IPS DF 4.7 (cell line): ENCODE measurements at regions not wholly inside any gene's neighbourhood (a gene's known extent, or its start where the extent isn't known, plus 50 kb on each side); places are given as distances from the start of the nearest gene placed in this dataset.
A peak's percentile ranks its signal among the peaks of the same experiment; 100 is the strongest.

Experiments
- DNase-seq: peaks from one replicate; pipeline ENCODE4 v3.0.0-alpha.2; 2013; ENCODE audit warnings: low spot score; ENCODE audit errors: extremely low read depth

DNA sequence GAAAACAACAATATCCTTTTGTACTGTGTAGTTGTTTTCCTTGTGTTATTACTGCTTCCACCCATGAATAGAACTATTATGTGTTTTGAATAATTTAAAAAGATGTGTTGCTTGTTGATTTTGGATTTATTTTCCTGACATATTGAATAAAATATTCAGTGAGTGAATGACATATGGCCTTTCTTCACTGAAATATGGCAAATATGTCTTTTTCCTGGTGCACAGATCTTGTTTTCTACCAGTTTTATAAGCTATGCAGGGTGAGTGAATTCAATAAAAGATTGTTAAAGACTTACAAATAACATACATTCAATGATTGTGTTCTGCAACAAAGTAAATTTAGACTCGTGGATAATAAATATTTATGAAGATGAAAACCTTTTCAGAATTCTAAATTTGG is 1216.3 kb upstream of the ADGRL3 start:
- DNase-seq, result no peak

DNA sequence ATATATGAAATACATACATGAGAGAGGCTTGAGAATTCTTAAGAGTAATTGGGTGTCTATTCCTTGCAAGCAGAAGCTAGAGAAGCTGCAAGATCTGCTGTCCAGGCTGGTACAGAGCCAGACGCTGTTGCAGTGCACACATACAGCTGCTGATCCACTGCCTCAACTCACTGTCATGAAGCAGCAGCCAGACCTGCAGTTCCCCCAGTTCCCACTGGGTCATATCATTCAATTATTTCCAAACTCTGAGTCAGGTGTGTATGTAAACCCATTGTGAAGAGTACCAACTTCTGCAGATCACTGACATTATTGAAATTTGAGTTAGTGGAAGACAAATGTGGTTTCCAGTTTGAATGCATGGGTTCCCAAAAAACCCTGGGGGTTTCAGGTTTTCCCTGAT is 1212.8 kb upstream of the ADGRL3 start:
- no peak for DNase-seq

DNA sequence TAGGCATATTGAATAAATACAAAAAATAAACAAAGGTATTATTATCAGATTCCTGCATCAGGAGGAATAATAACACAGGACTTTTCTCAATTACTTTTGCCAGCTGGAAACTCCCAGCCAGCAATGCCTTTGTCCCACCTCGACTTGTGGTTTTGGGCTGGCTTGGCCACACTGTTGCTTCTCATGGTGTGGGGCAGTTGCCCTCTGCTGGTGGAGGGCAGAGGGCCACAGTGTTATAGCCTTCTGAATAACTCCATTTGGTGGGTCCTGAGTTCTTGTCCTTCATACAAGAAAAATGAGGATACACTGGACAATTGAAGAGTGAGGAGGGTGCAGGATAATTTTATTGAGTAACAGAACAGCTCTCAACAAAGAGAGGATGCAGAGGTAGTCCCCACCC is 1206.0 kb upstream of the ADGRL3 start:
- peak; percentile 7 for DNase-seq

DNA sequence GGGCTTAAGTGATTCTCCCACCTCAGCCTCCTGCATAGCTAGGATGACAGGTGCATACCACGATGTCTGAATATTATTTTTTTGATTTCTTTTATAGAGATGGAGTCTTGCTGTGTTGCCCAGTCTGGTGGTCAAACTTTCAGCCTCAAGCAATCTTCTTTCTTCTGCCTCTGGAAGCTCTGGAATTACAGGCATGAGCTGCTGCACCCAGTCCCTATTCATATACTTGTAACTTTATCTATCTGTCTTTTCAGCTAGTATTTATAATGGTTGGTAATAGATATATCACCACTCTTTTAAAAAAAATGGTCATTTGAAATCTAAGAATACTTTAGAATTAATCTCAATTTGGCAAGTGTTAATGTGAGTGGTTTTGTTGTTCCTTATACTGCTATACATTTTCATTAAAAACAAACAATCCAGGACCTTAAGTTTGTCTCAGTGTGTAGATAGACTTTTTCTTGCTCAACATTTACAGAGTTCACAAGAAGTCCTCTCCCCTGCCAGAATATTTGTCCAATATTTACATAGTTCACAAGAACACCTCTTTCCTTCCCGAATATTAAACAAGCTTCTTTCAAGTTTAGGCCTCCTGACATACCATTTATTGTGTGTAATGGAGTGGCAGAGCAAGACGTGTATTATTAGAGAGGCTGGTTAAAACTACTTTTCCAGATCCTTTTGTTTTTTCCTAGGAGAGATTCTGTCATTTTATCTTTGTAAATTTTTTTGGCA is 1197.4 kb upstream of the ADGRL3 start:
- no peak for DNase-seq

DNA sequence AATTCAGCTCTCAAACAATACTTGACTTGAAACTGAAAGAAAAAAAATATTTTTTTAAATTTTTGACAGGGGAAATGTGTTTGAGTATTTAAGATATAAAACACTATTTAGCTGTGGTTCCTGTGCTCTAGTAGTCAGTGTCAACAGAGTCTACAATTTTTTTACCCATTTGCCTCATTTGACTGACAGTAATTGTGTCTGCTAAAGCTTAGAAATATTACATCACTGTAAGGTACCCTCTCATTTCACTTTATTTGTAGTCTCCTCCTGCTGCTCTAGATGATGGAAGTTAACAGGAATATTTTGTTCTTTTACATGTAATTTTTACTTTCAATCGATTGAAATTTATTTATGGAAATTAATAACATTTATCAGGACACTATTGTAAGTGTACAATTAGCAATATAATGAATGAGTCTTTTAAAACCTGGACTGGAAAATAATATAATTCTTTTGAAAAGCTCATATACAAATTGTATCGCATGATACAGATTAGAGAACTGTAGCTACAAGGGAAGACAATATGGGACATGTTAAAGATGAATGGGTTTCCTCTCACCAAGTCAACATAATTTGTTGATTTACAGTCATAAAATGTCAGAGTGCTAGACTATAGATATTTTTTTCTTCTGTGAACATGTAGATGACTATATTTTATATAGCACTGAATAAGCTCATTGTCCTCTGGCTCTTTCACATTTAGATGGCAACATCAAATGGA is 1186.5 kb upstream of the ADGRL3 start:
- DNase-seq, result no peak

DNA sequence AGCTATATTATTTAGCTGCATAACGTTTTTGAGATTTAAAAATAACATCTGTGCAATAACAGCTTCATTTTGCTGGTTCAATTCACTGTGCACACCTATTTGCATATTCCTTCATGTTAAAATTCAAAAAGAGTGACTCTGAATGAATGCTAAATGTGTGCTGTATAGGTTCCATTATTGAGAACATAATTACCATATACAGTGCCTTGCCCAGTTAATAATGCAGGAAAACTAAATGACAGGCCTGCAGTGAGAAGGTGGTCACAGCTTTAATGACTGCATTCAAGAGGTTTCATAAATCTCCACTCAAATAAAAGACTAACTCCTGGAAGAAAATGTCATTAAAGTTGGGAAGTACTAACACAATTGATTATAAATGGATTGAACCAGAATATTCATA is 1183.2 kb upstream of the ADGRL3 start:
- no peak for DNase-seq

DNA sequence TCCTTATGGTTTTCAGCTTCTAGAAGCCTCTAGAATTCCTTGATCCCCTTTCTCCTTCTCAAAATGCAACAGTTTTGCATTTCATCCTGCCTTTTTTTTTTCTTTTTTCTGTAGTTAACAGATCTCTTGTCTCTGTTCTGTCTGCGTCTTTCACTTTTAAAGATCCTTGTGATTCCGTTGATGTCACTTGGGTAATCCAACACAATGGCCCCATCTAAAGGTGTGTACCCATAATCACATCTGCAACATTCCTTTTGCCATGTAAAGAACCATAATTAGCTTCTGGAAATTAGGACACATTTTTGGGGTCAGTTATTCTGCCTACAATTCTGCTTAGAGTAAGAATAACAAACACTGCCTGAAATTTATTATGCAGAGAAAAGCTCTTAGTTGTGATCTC is 1180.9 kb upstream of the ADGRL3 start:
- peak; percentile 2 for DNase-seq

DNA sequence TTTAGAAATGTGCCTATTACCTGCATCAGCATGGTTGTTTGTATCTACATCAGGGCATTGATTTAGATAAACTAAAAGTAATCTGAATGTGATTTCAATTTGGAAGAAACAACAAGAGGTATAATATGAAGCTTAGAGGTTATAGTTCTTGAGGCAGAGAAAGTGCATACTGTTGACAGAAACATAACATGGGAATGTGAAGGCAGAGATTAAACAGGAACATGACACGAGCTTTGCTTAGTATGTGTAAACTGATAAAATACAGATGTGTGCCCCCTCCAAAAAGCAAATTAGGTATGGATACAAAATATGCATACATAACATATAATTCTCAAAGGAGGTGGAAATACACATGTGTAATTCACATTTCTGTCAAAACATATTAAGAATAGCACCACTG is 1180.2 kb upstream of the ADGRL3 start:
- no peak for DNase-seq

DNA sequence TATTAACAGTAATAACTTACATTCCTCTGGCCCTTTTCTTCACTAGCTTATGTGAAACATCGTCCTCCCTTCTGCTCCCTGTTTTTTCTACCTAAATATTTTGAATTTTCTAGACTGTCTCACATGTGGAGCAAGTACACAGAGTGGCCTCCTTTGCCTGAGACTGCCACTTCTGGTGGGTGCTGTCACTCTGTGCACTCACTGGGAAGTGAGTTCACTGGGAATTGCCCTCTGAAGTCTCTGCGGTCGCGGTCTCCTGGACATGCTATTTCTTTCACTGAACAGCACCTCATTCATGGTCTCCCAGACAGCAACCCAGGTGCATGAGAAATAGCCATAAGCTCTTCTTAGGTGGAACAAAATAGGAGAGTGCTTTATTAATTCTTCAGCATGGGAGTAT is 1179.7 kb upstream of the ADGRL3 start:
- no peak for DNase-seq

DNA sequence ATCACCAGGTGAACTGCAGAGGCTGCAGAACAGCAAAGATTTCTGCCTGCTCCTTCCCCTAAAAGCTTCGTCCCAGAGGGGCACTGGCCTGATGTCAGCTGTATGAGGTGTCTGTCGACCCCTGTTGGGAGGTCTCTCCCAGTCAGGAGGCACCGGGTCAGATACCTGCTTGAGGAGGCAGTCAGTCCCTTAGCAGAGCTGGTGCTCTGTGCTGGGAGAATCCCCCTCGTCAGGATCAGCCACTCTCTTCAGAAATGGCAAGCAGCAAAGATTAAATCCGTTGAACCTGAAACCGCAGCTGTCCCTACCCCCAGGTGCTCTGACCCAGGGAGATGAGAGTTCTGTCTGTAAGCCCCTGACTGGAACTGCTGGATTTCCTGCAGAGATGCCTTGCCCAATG is 1166.3 kb upstream of the ADGRL3 start:
- no peak for DNase-seq

DNA sequence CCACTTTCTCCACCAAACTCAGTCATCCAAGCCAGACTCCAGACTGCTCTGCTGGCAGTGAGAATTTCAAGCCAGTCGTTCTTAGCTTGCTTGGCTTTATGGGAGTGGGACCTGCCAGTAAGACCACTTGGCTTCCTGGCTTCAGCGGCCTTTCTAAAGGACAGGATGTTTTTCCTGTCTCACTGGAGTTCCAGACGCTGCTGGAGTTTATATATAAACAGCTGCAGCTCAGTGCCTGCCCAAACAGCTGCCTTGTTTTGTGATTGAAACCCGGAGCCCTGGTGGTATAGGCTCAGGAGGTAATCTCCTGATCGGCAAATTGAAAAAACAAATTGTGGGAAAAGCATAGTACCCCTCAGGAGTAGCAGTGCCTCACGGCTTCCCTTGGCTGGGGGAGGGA is 1165.8 kb upstream of the ADGRL3 start:
- DNase-seq, result no peak

DNA sequence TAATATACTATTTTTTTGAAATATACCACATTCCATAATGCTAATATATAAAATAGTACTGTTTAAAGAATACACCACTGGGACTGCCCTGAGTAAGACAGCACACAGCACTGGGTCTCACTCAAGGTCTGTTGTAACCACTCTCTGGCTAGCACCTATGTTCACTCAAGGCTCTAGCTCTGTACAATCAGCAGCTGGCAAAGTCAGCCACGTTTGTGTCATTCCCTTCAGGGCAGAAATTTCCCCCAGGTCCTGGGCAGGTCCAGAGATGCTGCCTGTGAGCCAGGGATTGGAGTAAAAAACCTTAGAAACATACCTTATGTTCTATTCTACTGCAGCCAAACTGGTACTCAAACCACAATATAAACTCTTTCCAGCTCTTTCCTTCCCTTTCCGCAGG is 1160.2 kb upstream of the ADGRL3 start:
- DNase-seq, result no peak

DNA sequence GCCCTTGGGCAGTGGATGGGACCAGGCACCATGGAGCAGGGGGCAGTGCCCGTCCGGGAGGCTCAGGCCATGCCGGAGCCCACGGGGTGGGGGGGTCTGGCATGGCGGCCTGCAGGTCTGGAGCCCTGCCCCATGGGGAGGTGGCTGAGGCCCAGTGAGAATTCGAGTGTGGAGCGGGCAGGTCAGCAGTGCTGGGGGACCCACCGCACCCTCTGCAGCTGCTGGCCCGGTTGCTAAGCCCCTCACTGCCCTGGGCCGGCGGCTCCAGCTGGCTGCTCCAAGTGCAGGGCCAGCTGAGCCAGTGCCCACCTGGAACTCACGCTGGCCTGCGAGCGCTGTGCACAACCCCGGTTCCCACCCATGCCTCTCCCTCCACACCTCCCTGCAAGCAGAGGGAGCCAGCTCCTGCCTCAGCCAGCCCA is 1157.9 kb upstream of the ADGRL3 start:
- no peak for DNase-seq

DNA sequence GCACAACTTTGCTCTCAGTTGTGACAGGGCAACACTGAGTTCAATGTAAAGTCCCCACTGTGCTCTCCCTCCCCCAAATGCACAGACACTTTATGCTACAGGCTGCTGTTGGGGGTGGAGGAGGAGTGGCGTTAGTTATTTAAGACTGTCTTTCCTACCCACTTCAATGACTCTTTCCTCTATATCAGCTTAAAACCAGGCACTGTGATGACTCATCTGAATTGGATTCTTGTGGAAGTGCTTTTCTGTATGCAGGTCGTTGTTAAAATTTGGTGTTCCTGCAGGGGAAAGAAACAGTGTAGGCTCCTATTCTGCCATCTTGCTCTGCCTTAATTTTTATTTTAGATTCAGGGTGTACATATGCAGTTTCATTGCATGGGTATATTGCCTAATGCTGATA is 1157.2 kb upstream of the ADGRL3 start:
- DNase-seq, result no peak

DNA sequence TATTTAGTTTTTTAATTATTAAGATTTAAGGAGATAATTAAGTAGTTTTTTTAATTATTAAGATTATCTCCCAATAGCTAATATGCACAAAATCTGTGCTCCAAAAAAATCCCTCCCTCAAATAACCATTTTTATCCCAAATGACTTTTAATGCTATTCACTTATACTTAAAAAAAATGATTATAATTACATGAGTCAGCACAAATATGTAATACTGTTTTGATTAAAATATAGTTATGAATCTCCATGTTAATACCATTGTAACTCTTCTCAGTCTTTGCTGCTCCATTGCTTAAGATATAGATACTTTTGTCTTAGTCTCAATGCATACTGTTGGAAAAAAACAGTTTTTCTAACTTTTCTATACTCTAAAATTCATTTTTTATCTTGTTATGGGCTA is 1121.1 kb upstream of the ADGRL3 start:
- DNase-seq, result no peak

DNA sequence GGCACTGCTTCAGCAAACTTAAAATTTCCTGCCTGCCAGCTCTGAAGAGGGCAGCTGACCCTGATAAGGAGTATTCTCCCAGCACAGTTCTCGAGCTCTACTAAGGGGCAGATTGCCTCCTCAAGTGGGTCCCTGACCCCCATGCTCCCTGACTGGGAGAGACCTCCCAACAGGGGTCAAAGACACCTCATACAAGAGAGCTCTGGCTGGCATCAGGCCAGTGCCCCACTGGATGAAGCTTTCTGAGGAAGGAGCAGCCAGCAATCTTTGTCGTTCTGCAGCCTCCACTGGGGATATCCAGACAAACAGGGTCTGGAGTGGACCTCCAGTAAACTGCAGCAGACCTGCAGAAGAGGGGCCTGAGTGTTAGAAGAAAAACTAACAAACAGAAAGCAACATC is 1118.3 kb upstream of the ADGRL3 start:
- DNase-seq, result no peak

DNA sequence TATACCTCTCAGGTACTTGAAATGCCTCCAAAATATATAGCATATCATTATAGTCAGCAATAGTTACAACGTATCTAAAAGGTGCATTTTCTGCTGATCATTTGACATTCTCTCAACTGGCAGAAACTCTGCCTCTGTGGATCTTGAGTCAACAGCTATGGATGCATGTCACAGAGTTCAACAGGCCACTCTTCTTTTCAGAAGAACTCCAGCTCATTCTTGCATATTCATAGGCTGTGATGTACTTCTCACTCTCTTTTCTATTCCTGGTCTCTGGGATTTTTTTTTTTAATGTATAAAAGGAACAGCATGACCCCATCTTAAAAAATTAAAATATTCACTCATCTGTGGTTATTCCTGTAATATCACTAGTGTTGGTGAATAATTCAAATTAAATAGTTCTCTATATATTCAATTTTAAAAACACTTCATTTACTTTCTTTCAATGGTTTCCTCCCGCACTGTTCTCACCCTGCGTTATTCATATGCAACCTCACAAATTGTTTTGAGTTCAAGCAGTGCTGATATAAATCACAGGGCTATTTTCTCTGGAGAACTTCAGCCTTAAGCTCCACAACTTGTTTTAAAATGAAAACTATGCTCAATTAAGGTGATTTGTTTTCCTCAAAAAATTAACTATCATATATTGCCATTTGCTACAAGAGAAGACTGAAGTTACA is 1111.2 kb upstream of the ADGRL3 start:
- DNase-seq, result no peak

DNA sequence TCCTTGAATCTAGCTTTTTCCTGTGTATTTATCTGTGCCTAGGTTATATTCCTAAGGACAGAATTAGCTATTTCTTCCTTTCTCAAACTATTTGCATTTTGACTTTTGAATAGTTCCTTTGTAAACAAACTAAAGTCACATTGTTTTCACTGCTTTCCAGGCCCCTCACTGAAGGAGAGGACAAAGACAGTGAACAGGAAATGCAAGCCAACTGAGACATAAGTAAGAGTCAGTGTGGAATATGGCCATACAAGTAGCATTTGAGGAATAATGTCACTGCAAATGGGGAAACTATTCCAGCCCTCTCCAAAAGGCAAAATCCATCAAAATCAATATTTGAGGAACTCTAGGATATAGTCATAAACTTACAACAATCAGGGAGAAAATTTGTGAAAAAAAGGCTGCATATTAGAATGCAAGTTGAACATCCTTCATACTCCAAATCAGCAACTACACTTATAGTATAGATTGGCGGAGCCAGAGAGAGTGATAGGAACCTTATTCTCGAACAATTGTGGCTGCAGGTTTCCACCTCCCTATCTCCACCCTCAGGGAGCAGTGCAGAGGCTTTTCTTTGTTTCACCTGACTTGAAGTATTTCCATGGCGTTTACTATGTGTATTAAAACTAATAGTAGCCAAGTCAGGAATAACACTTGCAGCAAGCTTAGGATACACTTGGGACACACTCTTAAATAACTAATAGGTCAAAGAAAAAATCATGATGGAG is 1110.4 kb upstream of the ADGRL3 start:
- no peak for DNase-seq

DNA sequence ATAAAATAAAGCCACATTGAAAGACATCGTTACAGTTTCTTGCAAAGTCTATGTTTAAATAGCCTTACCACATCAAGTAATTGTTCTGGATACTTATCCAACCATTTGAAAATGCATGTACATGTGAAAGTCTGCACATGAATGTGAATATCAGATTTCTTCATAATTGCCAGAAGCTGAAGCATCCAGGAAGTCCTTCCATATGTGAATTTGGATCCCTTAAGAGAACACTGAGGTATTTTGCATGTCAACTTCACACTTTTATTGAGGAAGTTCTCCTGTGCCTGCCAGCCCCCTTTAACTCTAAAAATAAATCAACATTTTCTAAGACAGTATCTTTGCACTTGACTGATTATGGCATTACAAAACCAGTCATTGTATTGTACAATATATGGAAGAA is 1103.5 kb upstream of the ADGRL3 start:
- DNase-seq, result no peak

DNA sequence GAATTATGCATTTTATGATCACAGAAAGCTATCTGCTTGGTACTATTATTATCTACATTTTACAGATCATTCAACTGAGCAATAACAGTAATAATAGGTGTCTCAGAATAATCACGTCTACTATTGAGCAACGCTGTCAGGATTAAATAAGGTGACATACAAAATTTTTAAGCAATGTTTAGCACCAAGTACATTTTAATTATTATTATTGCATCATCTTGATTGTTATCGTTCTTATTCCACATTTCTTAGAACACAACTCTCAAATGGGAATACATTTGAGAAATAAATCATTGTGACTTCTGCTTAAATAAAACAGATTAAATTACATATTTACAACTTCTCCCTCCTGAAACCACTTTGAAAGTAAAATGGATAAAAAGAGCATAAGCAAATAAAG is 1083.5 kb upstream of the ADGRL3 start:
- DNase-seq, result no peak

DNA sequence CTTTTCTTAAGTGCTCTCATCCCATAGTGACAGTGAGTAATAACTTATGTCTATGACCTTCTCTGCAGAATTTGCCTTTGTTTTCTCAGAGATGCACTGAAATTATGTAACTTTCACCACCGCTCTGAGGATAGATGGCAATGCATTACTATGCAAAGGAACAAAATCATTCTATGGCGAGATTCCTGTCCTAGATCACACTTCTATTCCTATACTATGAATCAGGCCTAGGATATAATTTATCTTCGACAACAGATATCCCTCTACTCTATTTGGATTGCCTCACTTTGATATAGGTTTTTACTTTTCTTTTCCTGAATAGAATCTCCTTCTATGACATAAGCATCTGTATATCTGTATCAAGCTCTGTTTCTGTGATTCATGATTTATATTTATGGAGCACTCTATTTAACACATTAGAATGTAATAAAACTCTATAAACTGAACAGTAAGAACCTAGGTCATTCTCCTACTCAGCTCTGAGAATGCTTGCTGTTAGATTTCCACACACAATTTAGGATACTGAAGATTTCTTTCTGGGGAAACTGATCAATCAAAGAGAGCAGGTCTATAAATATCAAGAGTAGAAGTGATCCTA is 1082.3 kb upstream of the ADGRL3 start:
- no peak for DNase-seq

DNA sequence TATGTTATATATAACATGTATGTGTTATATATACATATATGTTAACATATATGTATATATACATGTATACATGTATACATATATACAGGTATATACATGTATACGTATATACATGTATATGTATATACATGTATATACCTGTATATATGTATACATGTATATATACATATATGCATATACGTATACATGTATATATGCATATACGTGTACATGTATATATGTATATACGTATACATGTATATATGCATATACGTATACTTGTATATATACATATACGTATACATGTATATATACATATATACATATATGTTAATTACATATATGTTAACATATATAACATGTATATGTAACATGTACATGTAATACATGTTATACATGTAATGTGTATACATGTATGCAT is 1077.3 kb upstream of the ADGRL3 start:
- no peak for DNase-seq
